GM18499 (cell line): ENCODE measurements at regions not wholly inside any gene's neighbourhood (a gene's known extent, or its start where the extent isn't known, plus 50 kb on each side); places are given as distances from the start of the nearest gene placed in this dataset.
"Not testable (repeated sequence)": the region's sequence is repeated elsewhere in the genome, so short reads cannot be mapped to it uniquely, and the experiment has no call there.

Experiments
- ATAC-seq: cut with Tn5 transposase; IDR thresholded peaks from one replicate; pipeline ENCODE4 v1.9.1; 2021; ENCODE audit warnings: moderate number of reproducible peaks; ENCODE audit not compliant: insufficient read depth, unreplicated experiment

- no peak for ATAC-seq
Observed at GRCh38 chr6:85287158-85287557, 162.7 kb upstream of the NT5E start.

DNA sequence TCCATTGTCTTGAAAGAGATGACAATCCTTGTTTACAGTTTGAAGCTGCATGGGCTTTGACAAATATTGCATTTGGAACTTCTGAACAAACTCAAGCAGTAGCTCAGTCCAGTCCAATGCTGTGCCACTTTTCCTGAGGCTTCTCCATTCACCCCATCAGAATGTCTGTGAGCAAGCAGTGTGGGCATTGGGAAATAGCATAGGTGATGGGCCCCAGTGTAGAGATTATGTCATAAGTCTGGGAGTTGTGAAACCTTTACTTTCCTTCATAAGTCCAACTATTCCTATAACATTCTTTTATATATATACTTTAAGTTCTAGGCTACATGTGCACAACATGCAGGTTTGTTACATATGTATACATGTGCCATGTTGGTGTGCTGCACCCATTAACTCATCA lies 163.4 kb upstream of the NT5E start:
- ATAC-seq = not testable (repeated sequence)

GRCh38 chr6:85285934-85286333 lies 163.9 kb upstream of the NT5E start:
- ATAC-seq = no peak

DNA sequence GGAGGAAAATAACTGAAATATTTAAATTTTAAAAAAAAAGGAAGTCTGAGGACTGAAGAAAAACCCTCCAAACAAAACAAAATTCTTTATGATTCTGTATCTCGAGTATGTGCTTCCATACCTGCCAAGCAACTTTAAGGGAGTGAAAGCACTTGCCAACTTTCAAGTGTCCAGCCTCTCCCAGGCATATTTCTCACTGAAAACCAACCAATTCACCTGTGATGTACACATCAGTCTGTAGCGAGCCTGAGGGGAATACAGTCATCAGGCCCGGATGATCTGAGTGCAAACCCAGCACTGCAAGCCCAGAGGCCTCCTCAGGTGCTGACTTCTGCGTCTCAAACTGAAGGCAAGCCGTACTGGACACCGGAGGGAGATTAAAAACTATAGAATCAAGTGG lies 164.8 kb upstream of the NT5E start:
- no peak for ATAC-seq

GRCh38 chr6:85283436-85283835 lies 166.4 kb upstream of the NT5E start:
- no peak for ATAC-seq

- ATAC-seq = no peak
Observed at GRCh38 chr6:85278466-85279035, 171.3 kb upstream of the NT5E start.

DNA sequence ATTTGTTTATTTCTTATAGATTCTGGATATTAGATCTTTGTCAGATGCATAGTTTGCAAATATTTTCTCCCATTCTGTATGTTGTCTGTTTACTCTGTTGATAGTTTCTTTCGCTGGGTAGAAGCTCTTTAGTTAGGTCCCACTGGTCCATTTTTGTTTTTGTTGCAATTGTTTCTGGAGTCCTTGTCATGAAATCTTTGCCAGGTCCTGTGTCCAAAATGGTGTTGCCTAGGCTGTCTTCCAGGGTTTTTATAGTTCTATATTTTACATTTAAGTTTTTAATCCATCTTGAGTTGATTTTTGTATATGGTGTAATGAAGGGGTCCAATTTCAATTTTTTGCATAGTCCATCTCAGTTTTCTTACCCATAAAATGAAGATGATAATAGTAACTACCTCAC lies 173.9 kb upstream of the NT5E start:
- not testable (repeated sequence) for ATAC-seq

GRCh38 chr6:85275338-85275985 lies 174.4 kb upstream of the NT5E start:
- no peak for ATAC-seq

DNA sequence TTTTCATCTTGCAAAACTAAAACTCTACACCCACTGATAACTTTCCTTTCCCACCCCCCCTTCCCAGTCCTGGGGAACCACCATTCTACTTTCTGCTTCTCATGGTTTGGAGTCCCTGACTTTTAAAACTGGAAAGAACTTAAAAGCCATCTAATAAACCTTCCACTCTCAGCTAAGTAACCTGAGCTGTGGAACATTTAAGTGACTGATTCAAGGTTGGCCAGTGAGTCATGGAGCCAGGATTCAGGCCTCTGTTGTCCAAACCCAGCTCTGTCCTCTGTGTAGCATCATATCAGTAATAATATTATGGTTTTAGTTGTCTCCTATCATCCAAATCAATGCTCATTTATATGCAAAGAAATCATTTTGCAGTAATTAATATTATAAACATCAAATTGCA lies 176.0 kb upstream of the NT5E start:
- ATAC-seq = no peak

GRCh38 chr6:85273046-85273445 lies 176.8 kb upstream of the NT5E start:
- no peak for ATAC-seq

DNA sequence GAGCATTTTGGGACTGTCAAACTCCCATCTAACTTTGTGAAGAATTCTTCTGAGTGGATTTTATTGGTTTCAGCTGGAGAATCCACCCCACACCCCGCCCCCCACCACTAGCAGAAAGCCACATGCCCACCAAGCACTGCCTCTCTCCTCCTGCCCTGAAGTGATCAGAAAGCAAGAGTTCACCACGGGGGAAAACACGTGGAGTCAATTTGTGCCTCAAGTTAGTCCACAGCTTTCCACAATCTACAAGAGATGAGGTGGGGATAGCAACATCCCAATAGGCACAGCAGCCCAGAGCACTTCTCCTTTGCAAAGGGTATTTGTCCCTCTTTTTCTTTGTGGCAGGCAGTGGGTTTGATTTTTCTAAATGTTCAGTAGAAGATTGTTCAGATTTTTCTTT lies 177.3 kb upstream of the NT5E start:
- ATAC-seq = no peak

- ATAC-seq = no peak
Observed at GRCh38 chr6:85262621-85263020, 187.3 kb upstream of the NT5E start.

DNA sequence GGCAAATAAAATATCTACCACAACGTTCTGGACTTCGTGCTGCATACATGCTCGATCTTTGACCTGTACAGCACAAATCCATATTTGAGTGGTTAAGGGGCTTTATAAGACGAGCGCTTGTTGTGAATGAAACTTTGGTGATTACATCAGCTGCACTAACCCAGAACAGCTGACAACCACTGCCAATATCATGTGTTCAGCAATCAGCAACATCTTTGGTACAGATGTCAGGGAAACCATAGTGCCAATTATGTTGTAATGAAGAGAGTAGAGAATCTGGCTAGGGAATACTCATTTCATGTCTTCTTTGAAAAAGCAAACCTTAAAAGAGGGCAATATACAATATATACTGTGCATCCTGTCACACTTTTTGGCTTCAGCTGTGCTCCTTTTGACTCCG lies 188.6 kb upstream of the NT5E start:
- no peak for ATAC-seq

- ATAC-seq = no peak
Observed at GRCh38 chr6:85255661-85256060, 194.2 kb upstream of the NT5E start.

- no peak for ATAC-seq
Observed at GRCh38 chr6:85252552-85252951, 197.3 kb upstream of the NT5E start.

DNA sequence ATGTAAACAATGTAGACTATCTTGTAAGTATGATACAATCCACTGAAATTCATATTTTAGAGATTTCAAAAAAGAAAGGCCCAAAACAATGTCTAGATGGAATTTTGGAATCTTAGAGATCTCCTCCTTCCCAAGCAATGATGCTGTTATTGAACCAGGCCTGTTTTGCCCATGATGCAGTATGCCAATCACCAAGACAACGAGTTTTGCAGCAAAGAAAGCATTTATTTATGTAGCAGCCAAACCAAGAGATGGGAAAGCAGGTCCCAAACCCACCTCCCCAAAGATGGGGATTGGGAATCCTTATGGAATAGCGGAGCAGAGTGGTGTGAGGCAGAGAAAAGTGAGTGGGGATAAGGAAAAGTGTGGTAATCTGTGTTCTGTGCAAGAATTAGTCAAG lies 197.8 kb upstream of the NT5E start:
- ATAC-seq = no peak

DNA sequence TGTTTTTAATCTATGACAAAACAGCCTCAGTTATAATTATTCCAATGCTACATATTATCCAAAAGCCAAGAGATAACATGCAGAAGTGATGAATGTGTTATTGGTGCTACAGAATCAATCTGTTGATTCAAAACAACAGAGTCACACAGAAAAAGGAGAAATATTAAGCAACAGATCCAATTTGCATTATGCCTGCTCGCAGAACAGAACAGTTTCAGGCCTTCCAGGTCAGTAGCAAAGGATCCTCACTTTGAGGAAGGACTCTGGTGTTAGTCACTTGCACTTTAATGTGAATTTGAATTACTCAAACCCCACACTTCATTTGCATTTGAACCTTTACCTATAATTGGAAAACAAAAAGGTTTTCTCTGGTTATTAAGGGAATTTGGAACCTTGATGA lies 198.6 kb upstream of the NT5E start:
- no peak for ATAC-seq

DNA sequence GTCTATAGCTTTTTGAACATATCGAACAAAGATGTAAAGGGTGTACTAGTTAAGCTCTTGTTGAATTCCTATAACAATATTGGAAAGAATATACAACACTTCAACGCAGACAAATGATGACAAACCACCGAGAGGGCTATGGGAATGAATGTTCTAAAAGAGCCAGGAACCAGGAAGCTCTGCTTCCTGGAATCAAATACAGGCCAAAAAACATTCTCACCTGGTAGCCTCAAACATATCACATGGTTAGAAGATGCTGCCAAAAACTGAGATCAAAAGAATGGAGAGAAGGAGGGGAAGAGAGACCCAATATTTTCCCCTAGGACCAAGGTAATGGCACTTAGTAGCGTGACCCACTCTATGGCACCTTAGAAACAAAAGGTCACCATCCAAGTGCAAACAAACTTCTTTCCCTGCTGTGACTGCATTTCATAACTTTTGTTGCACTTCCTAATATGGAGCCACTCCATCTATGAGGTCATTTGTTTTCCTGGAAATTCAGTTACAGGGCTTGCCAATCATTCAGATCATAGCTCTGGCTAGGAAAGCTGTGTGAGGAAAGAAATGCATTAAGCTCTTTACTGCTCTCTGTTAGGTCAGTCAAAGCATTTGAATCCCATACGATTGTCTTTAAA lies 199.2 kb upstream of the NT5E start:
- no peak for ATAC-seq

DNA sequence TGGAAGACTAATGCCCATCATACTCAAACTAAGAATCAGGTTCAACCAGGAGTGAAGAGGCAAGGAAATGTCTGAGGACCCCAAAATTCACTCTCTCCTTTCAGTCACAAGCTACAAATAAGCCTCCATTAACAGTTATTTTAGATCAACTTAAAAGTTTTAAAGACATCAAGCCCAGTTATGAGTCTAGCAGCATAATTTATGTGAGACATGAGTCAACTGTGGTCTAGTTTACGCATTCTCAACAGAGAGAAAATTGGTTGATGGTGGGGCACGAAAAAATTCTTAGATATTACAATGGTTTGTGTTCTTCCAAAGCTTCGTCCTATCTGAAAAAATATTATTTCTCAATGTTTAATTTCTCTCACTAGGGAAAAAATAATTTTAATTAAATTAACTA lies 204.9 kb upstream of the NT5E start:
- ATAC-seq = no peak

GRCh38 chr6:85241498-85242052 lies 208.3 kb upstream of the NT5E start:
- ATAC-seq = no peak

- ATAC-seq = no peak
Observed at GRCh38 chr6:85240787-85241385, 209.0 kb upstream of the NT5E start.
